Thyroid gland (tissue), 4 donors: ENCODE measurements at regions not wholly inside any gene's neighbourhood (a gene's known extent, or its start where the extent isn't known, plus 50 kb on each side); places are given as distances from the start of the nearest gene placed in this dataset.

Experiments
- DNase-seq, 2 donors: peaks; one replicate each; pipeline ENCODE4 v3.0.0-alpha.2; 2019
- H3K27ac ChIP-seq, 3 donors: fragments of 200-600 bp; sonication (generic); 1 replicate in 2 of 3; 2 replicates in 1 of 3; pipeline ENCODE4 v1.5.1; 2016 to 2019; ENCODE audit warnings: mild to moderate bottlenecking in 1 of 3, moderate library complexity in 1 of 3
- H3K27me3 ChIP-seq: fragments of 200-600 bp; sonication (generic); one replicate; pipeline ENCODE4 v1.5.1; 2019
- H3K36me3 ChIP-seq, 2 donors: fragments of 200-600 bp; sonication (generic); one replicate each; pipeline ENCODE4 v1.5.1; 2016 to 2019
- H3K4me1 ChIP-seq, 2 donors: fragments of 200-600 bp; sonication (generic); one replicate each; pipeline ENCODE4 v1.5.1; 2017 to 2019
- H3K4me3 ChIP-seq, 3 donors: fragments of 200-600 bp; sonication (generic); replicated peaks in 1 of 3; 1 replicate in 2 of 3; 2 replicates in 1 of 3; pipeline ENCODE4 v1.5.1; 2016; ENCODE audit warnings: mild to moderate bottlenecking in 1 of 3
- H3K9me3 ChIP-seq: fragments of 200-600 bp; sonication (generic); one replicate; pipeline ENCODE4 v1.5.1; 2017
- POLR2A ChIP-seq, 2 donors: fragments of 450-650 bp; IDR thresholded peaks; one replicate each; pipeline ENCODE4 v1.6.1; 2017; ENCODE audit warnings: antibody characterized with exemption in 2 of 2, mild to moderate bottlenecking in 2 of 2, moderate library complexity in 1 of 2
- WGBS, 2 donors: methylation state at CpG; one replicate each; pipeline ENCODE4 v1.1.5; 2017; 5-methylcytosine and 5-hydroxymethylcytosine counted together
- intact Hi-C: fragments of 100-400 bp; cut with DNase I; formaldehyde crosslinking; loops from one replicate; pipeline ENCODE4 v1.15.1; 2023
- TF ChIP-seq, protein P1 (sequence below), 6 experiments: fragments of 200-600 bp in 3 of 6; fragments of 450-650 bp in 3 of 6; sonication (generic) in 3 of 6; IDR thresholded peaks; one replicate each; pipeline ENCODE4 v1.5.1; 2016 to 2019; ENCODE audit warnings: antibody characterized with exemption in 6 of 6, mild to moderate bottlenecking in 2 of 6, inconsistent platforms in 1 of 6, moderate library complexity in 1 of 6

DNA sequence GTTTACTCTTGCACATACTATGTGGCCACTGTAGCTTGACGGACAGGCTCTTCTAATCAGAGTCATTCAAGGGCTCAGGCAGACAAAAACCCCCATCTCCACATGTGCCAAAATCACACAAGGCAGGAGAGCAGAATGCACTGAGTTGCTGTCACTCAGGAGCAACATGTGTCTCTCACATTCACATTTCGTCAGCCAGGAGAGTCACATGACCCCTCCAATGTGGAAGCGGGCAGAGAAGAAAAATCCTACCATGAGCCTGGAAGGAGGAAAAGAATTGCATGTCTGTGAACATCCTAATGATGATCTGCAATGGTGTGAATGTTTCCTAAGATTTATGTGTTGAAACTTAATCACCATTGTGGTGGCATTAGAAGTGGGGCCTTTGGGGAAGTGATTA lies 69.9 kb upstream of the MSX2 start:
- peak in 1 of 2 donors; percentile 3 for DNase-seq
- intact Hi-C loops: no loop called here
- no peaks in the 10 kb centered on the region for H3K27me3 ChIP-seq
- 17 to 59% methylated on average over 3 of the region's 3 CpGs for WGBS, 2 donors
- no peaks in the 10 kb centered on the region for H3K36me3 ChIP-seq
- no peak overlapping the region for H3K27ac ChIP-seq
- TF ChIP-seq, protein P1, sequence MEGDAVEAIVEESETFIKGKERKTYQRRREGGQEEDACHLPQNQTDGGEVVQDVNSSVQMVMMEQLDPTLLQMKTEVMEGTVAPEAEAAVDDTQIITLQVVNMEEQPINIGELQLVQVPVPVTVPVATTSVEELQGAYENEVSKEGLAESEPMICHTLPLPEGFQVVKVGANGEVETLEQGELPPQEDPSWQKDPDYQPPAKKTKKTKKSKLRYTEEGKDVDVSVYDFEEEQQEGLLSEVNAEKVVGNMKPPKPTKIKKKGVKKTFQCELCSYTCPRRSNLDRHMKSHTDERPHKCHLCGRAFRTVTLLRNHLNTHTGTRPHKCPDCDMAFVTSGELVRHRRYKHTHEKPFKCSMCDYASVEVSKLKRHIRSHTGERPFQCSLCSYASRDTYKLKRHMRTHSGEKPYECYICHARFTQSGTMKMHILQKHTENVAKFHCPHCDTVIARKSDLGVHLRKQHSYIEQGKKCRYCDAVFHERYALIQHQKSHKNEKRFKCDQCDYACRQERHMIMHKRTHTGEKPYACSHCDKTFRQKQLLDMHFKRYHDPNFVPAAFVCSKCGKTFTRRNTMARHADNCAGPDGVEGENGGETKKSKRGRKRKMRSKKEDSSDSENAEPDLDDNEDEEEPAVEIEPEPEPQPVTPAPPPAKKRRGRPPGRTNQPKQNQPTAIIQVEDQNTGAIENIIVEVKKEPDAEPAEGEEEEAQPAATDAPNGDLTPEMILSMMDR (IDR thresholded peaks at IDR 0.05): no peak
- no peak for TF ChIP-seq POLR2A (IDR thresholded peaks at IDR 0.05)
- no peaks in the 10 kb centered on the region for H3K4me1 ChIP-seq
- H3K9me3 ChIP-seq: no peaks in the 10 kb centered on the region
- H3K4me3 ChIP-seq: no peak overlapping the region

DNA sequence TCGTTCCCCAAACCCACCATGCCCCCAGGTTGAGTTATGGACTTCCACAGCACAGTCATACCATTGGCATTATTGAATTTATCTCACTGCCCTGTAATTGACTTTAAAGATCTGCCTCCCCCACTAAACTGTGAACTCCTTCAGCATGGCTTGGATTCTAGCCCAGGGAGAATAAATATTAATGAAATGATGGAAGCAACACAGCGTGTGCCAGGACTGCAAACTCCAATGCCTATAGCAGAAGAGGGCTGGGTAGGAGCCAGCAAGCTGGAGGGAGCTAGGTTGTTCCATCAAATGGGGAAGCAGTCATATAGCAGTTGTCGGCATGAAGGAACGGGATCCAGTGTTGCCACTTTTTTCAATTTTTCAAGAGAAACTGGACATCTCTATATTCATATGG lies 69.0 kb upstream of the MSX2 start:
- no peaks in the 10 kb centered on the region for H3K27me3 ChIP-seq
- DNase-seq: no peak
- H3K36me3 ChIP-seq: no peaks in the 10 kb centered on the region
- H3K9me3 ChIP-seq: no peaks in the 10 kb centered on the region
- no peaks in the 10 kb centered on the region for H3K4me1 ChIP-seq
- H3K27ac ChIP-seq: no peak overlapping the region
- no peak overlapping the region for H3K4me3 ChIP-seq
- WGBS, 2 donors: 63 to 71% methylated on average over 4 of the region's 4 CpGs
- TF ChIP-seq, protein P1 (IDR thresholded peaks at IDR 0.05): no peak
- TF ChIP-seq POLR2A (IDR thresholded peaks at IDR 0.05): no peak
- intact Hi-C loops: no loop called here

DNA sequence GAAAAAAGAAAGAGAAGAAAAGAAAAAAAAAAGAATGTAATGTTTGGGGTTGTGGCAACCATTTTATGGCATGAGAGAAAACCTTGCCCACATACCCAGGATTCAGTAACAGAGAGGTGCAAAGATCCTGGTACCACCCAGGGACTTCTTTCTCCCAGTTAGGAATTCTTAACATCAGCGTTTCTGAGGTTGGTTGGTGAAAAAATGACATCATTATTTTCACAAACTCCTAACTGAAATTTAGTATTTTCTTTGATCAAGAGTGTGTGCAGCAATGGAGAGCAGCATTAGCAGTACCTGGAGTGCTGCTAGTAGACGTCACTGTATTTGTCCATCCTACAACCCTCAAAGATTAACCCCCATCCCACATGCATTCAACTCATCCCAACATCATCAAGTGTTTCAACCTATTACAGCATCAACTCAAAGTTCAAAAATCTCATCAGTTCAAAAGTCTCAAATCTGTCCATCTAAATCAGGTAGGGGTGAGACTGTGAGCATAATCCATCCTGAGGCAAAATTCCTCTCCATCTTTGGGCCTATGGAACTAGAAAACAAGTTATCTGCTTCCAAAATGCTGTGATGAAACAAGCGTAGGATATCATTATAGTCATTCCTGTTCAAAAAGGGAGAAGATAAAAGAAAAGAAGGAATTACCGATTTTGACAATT lies 60.1 kb upstream of the MSX2 start:
- 80 to 81% methylated on average over 4 of the region's 4 CpGs for WGBS, 2 donors
- Histone ChIP-seq H3K9me3 (no peaks in the 10 kb centered on the region), H3K27ac (no peak overlapping the region), H3K4me1 (no peaks in the 10 kb centered on the region), H3K36me3 (no peaks in the 10 kb centered on the region), H3K4me3 (no peak overlapping the region), H3K27me3 (no peaks in the 10 kb centered on the region)
- intact Hi-C loops: no loop called here
- TF ChIP-seq, protein P1 (IDR thresholded peaks at IDR 0.05): no peak
- no peak for TF ChIP-seq POLR2A (IDR thresholded peaks at IDR 0.05)
- no peak for DNase-seq

DNA sequence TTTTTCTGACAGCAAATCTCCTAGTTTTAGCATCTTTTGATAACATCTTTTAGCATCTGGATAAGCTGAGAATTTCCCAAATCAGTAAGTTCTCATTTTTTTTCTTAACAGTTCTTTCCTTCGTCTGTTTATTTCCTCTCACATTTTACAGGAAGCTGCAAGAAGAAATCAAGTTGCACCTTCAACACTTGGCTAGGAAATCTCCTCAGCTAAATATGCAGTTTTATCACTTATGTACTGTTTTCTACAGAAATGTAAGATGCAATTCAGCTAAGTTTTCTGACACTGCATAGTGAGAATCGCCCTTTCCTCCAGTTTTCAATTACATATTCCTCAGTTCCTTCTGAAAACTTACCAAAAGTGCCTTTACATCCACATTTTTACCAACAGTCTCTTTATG lies 59.0 kb upstream of the MSX2 start:
- intact Hi-C loops: no loop called here
- Histone ChIP-seq H3K36me3 (no peaks in the 10 kb centered on the region), H3K4me3 (no peak overlapping the region), H3K4me1 (no peaks in the 10 kb centered on the region), H3K9me3 (no peaks in the 10 kb centered on the region), H3K27ac (no peak overlapping the region), H3K27me3 (no peaks in the 10 kb centered on the region)
- TF ChIP-seq, protein P1 (IDR thresholded peaks at IDR 0.05): no peak
- no peak for TF ChIP-seq POLR2A (IDR thresholded peaks at IDR 0.05)
- 67 to 83% methylated on average over 2 of the region's 2 CpGs for WGBS, 2 donors
- no peak for DNase-seq

DNA sequence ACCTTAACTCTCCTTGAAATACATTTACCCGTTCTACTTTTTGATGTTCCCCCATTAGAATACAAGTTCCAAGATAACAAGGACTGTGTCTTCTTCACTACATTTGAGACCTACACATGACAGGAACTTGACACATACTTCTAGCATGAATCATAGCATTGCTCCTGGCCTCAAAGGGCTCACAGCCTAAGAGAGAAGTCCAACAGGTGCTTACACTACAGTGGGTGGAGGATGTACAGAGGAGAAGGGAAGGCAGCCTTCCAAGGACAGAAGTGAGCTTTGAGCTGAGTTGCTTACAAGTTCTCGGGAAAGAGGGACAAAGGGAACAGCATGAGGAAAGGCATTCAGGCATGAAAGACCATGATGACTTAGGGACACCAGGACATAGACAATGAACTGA lies 56.9 kb upstream of the MSX2 start:
- no peaks in the 10 kb centered on the region for H3K4me1 ChIP-seq
- H3K27ac ChIP-seq: no peak overlapping the region
- intact Hi-C loops: no loop called here
- no peak for TF ChIP-seq POLR2A (IDR thresholded peaks at IDR 0.05)
- TF ChIP-seq, protein P1 (IDR thresholded peaks at IDR 0.05): no peak
- WGBS, 2 donors: 84 to 91% methylated on average over 2 of the region's 2 CpGs
- no peaks in the 10 kb centered on the region for H3K36me3 ChIP-seq
- no peaks in the 10 kb centered on the region for H3K9me3 ChIP-seq
- no peak for DNase-seq
- no peak overlapping the region for H3K4me3 ChIP-seq
- H3K27me3 ChIP-seq: no peaks in the 10 kb centered on the region
